Left colon (tissue), 2 donors: ENCODE measurements at regions not wholly inside any gene's neighbourhood (a gene's known extent, or its start where the extent isn't known, plus 50 kb on each side); places are given as distances from the start of the nearest gene placed in this dataset.

Source experiments
- ATAC-seq: fragments of 200-7000 bp; cut with Tn5 transposase; one replicate; pipeline ENCODE4 v1.9.1; 2020; ENCODE audit warnings: mild to moderate bottlenecking, moderate library complexity
- DNase-seq, 2 donors: peaks; one replicate each; pipeline ENCODE4 v3.0.0-alpha.2; 2020
- intact Hi-C, 2 donors: fragments of 100-400 bp; cut with DNase I in 1 of 2; cut with micrococcal nuclease in 1 of 2; formaldehyde crosslinking; loops; one replicate each; pipeline versions ENCODE4 v1.11.2 to v1.14.0; 2022; cut with DNase I, micrococcal nuclease
- donor health status: DM: no; HTN: no; CAD: no.
- donor health status: DM: yes; HTN: yes; CAD: no.

GRCh38 chr2:150011161-150011730 is 423.7 kb upstream of the MMADHC start:
- DNase-seq (no peak), ATAC-seq (no peak)

GRCh38 chr2:150008901-150009300 is 421.3 kb upstream of the MMADHC start:
- intact Hi-C loops, result no loop called here
- ATAC-seq, result no peak
- no peak for DNase-seq

More at GRCh38 chr2:150011161-150011730, 423.7 kb upstream of the MMADHC start:
- intact Hi-C loops, result no loop called here

- no peak for ATAC-seq
- intact Hi-C loops, result no loop called here
These were observed 420.3 kb upstream of the MMADHC start for GRCh38 chr2:150007815-150008430.

GRCh38 chr2:150006591-150006990 is 419.0 kb upstream of the MMADHC start:
- intact Hi-C loops, result no loop called here
- no peak for DNase-seq
- ATAC-seq, result no peak

More at GRCh38 chr2:150007815-150008430, 420.3 kb upstream of the MMADHC start:
- DNase-seq, result no peak

- ATAC-seq, result no peak
- intact Hi-C loops, result no loop called here
- no peak for DNase-seq
These were observed 416.0 kb upstream of the MMADHC start for GRCh38 chr2:150003544-150003943.

- intact Hi-C loops, result no loop called here
- ATAC-seq, result no peak
- DNase-seq, result no peak
These were observed 414.2 kb upstream of the MMADHC start for GRCh38 chr2:150001788-150002187.

- intact Hi-C loops, result no loop called here
- no peak for ATAC-seq
- DNase-seq, result no peak
These were observed 409.3 kb upstream of the MMADHC start for GRCh38 chr2:149996901-149997300.

- intact Hi-C loops, result no loop called here
- peak in 1 of 2 donors; percentile 16 for DNase-seq
- ATAC-seq, result peak; percentile 96
These were observed 406.6 kb upstream of the MMADHC start for GRCh38 chr2:149994057-149994728.

- DNase-seq, result no peak
- intact Hi-C loops, result no loop called here
- no peak for ATAC-seq
These were observed 405.7 kb upstream of the MMADHC start for GRCh38 chr2:149993316-149993715.

GRCh38 chr2:149991576-149991975 is 404.0 kb upstream of the MMADHC start:
- DNase-seq (no peak), ATAC-seq (no peak)
- intact Hi-C loops, result no loop called here

- intact Hi-C loops, result no loop called here
- ATAC-seq (no peak), DNase-seq (no peak)
These were observed 403.4 kb upstream of the MMADHC start for GRCh38 chr2:149990965-149991364.

- DNase-seq (no peak), ATAC-seq (no peak)
- intact Hi-C loops, result no loop called here
These were observed 402.0 kb upstream of the MMADHC start for GRCh38 chr2:149989447-149990063.

- intact Hi-C loops, result no loop called here
- DNase-seq (no peak), ATAC-seq (peak; percentile 88)
These were observed 400.8 kb upstream of the MMADHC start for GRCh38 chr2:149988361-149988760.

GRCh38 chr2:149986861-149987260 is 399.3 kb upstream of the MMADHC start:
- ATAC-seq (no peak), DNase-seq (no peak)
- intact Hi-C loops, result no loop called here

- intact Hi-C loops, result no loop called here
- ATAC-seq (no peak), DNase-seq (no peak)
These were observed 396.7 kb upstream of the MMADHC start for GRCh38 chr2:149984311-149984710.

- intact Hi-C loops, result no loop called here
- ATAC-seq, result no peak
- DNase-seq, result no peak
These were observed 384.5 kb upstream of the MMADHC start for GRCh38 chr2:149972066-149972465.

- no peak for ATAC-seq
- no peak for DNase-seq
- intact Hi-C loops, result no loop called here
These were observed 367.5 kb upstream of the MMADHC start for GRCh38 chr2:149954981-149955600.

- DNase-seq (no peak), ATAC-seq (no peak)
- intact Hi-C loops, result no loop called here
These were observed 366.1 kb upstream of the MMADHC start for GRCh38 chr2:149953627-149954026.

GRCh38 chr2:149931486-149931885 is 343.9 kb upstream of the MMADHC start:
- no peak for ATAC-seq
- intact Hi-C loops, result no loop called here

GRCh38 chr2:149928011-149928410 is 340.4 kb upstream of the MMADHC start:
- DNase-seq (no peak), ATAC-seq (no peak)
- intact Hi-C loops, result no loop called here

More at GRCh38 chr2:149931486-149931885, 343.9 kb upstream of the MMADHC start:
- no peak for DNase-seq
